Loucy (cell line): ENCODE measurements at regions not wholly inside any gene's neighbourhood (a gene's known extent, or its start where the extent isn't known, plus 50 kb on each side); places are given as distances from the start of the nearest gene placed in this dataset.

Experiments used
- CTCF ChIP-seq: fragments of 200-600 bp; sonication (generic); conservative IDR thresholded peaks from 2 replicates; pipeline ENCODE4 v1.5.1; 2014; ENCODE audit warnings: mild to moderate bottlenecking, antibody characterized with exemption, low read length
- EZH2phosphoT487 ChIP-seq: fragments of 200-600 bp; IDR thresholded peaks from 2 replicates; pipeline ENCODE4 v1.6.1; 2018; ENCODE audit warnings: antibody characterized with exemption, mild to moderate bottlenecking, moderate library complexity, borderline replicate concordance

- TF ChIP-seq CTCF, result no peak
- no peak for TF ChIP-seq EZH2phosphoT487
These were observed 576.9 kb downstream of the RFPL4B start for GRCh38 chr6:112923940-112924587.
